NCI-H524 treated with DMSO at 0.1 percent for 48 hours (cell line): ENCODE measurements at regions not wholly inside any gene's neighbourhood (a gene's known extent, or its start where the extent isn't known, plus 50 kb on each side); places are given as distances from the start of the nearest gene placed in this dataset.
"Not testable (repeated sequence)": the region's sequence is repeated elsewhere in the genome, so short reads cannot be mapped to it uniquely, and the experiment has no call there.

ENCODE experiments used
- DNase-seq: peaks from one replicate; lab custom pipeline; 2025; lab: John Stamatoyannopoulos, UW

- no peak for DNase-seq
These were observed 218.0 kb downstream of the C16orf95 start for GRCh38 chr16:87098976-87099720.

GRCh38 chr16:87100306-87101058 lies 216.7 kb downstream of the C16orf95 start:
- DNase-seq, result no peak

GRCh38 chr16:87101903-87102302 lies 215.3 kb downstream of the C16orf95 start:
- DNase-seq, result no peak

- DNase-seq, result no peak
These were observed 210.0 kb downstream of the C16orf95 start for GRCh38 chr16:87107201-87107600.

- DNase-seq, result no peak
These were observed 208.9 kb downstream of the C16orf95 start for GRCh38 chr16:87108278-87108677.

GRCh38 chr16:87108941-87109340 lies 208.3 kb downstream of the C16orf95 start:
- DNase-seq, result no peak

- DNase-seq, result no peak
These were observed 202.4 kb downstream of the C16orf95 start for GRCh38 chr16:87114832-87115231.

GRCh38 chr16:87115646-87116045 lies 201.5 kb downstream of the C16orf95 start:
- DNase-seq, result no peak

- no peak for DNase-seq
These were observed 199.3 kb downstream of the C16orf95 start for GRCh38 chr16:87117936-87118335.

GRCh38 chr16:87119168-87119567 lies 198.0 kb downstream of the C16orf95 start:
- no peak for DNase-seq

GRCh38 chr16:87119748-87120147 lies 197.4 kb downstream of the C16orf95 start:
- no peak for DNase-seq

GRCh38 chr16:87121816-87122215 lies 195.4 kb downstream of the C16orf95 start:
- DNase-seq, result no peak

- DNase-seq, result no peak
These were observed 193.7 kb downstream of the C16orf95 start for GRCh38 chr16:87123356-87124001.

- DNase-seq, result not testable (repeated sequence)
These were observed 192.8 kb downstream of the C16orf95 start for GRCh38 chr16:87124405-87124804.

GRCh38 chr16:87125206-87126155 lies 191.7 kb downstream of the C16orf95 start:
- DNase-seq, result no peak

GRCh38 chr16:87126403-87127025 lies 190.7 kb downstream of the C16orf95 start:
- no peak for DNase-seq

- DNase-seq, result no peak
These were observed 190.0 kb downstream of the C16orf95 start for GRCh38 chr16:87127061-87127765.

- DNase-seq, result no peak
These were observed 189.4 kb downstream of the C16orf95 start for GRCh38 chr16:87127766-87128147.

- no peak for DNase-seq
These were observed 187.4 kb downstream of the C16orf95 start for GRCh38 chr16:87129771-87130170.
